Esophagus squamous epithelium (tissue), 4 donors: ENCODE measurements at regions not wholly inside any gene's neighbourhood (a gene's known extent, or its start where the extent isn't known, plus 50 kb on each side); places are given as distances from the start of the nearest gene placed in this dataset.

Experiments
- CTCF ChIP-seq, 6 experiments: fragments of 450-650 bp in 4 of 6; fragments of 200-600 bp in 2 of 6; sonication (generic) in 2 of 6; IDR thresholded peaks; one replicate each; pipeline ENCODE4 v1.5.1; 2016 to 2019; ENCODE audit warnings: antibody characterized with exemption in 6 of 6, mild to moderate bottlenecking in 4 of 6, moderate library complexity in 4 of 6
- POLR2A ChIP-seq, 4 donors: fragments of 450-650 bp; IDR thresholded peaks; one replicate each; pipeline ENCODE4 v1.6.1; 2017; ENCODE audit warnings: antibody characterized with exemption in 4 of 4, mild to moderate bottlenecking in 4 of 4, moderate library complexity in 3 of 4

- TF ChIP-seq CTCF (IDR thresholded peaks at IDR 0.05) (no peak), POLR2A (IDR thresholded peaks at IDR 0.05) (no peak)
Measured at GRCh38 chr11:119525867-119526196, 102.9 kb upstream of the THY1 start.
